Esophagus squamous epithelium (tissue), 5 donors: ENCODE measurements at regions not wholly inside any gene's neighbourhood (a gene's known extent, or its start where the extent isn't known, plus 50 kb on each side); places are given as distances from the start of the nearest gene placed in this dataset.

Experiments used
- DNase-seq: peaks from one replicate; lab custom pipeline; 2025; lab: John Stamatoyannopoulos, UW
- H3K27ac ChIP-seq, 4 donors: fragments of 200-600 bp; sonication (generic); one replicate each; pipeline ENCODE4 v1.5.1; 2016 to 2019; ENCODE audit warnings: mild to moderate bottlenecking in 1 of 4
- H3K27me3 ChIP-seq, 4 donors: fragments of 200-600 bp; sonication (generic); 1 replicate in 3 of 4; 2 replicates in 1 of 4; pipeline versions ENCODE4 v1.5.1 to v1.6.0; 2017 to 2021; ENCODE audit warnings: antibody characterized with exemption in 1 of 4
- H3K36me3 ChIP-seq, 3 donors: fragments of 200-600 bp; sonication (generic); one replicate each; pipeline ENCODE4 v1.5.1; 2016 to 2019
- H3K4me1 ChIP-seq, 3 donors: fragments of 200-600 bp; sonication (generic); one replicate each; pipeline ENCODE4 v1.5.1; 2017 to 2019
- H3K4me3 ChIP-seq, 4 donors: fragments of 200-600 bp; sonication (generic); 1 replicate in 3 of 4; 2 replicates in 1 of 4; pipeline ENCODE4 v1.5.1; 2016 to 2019; ENCODE audit warnings: mild to moderate bottlenecking in 2 of 4, moderate library complexity in 1 of 4
- H3K9me3 ChIP-seq, 3 donors: fragments of 200-600 bp; sonication (generic); one replicate each; pipeline ENCODE4 v1.5.1; 2016 to 2019
- POLR2A ChIP-seq, 4 donors: fragments of 450-650 bp; IDR thresholded peaks; one replicate each; pipeline ENCODE4 v1.6.1; 2017; ENCODE audit warnings: antibody characterized with exemption in 4 of 4, mild to moderate bottlenecking in 4 of 4, moderate library complexity in 3 of 4
- WGBS, 2 donors: methylation state at CpG; one replicate each; pipeline ENCODE4 v1.1.5; 2018; 5-methylcytosine and 5-hydroxymethylcytosine counted together
- intact Hi-C: fragments of 100-400 bp; cut with DNase I; formaldehyde crosslinking; loops from one replicate; pipeline ENCODE4 v1.15.0; 2022
- TF ChIP-seq, protein P1 (sequence below), 6 experiments: fragments of 450-650 bp in 4 of 6; fragments of 200-600 bp in 2 of 6; sonication (generic) in 2 of 6; IDR thresholded peaks; one replicate each; pipeline ENCODE4 v1.5.1; 2016 to 2019; ENCODE audit warnings: antibody characterized with exemption in 6 of 6, mild to moderate bottlenecking in 4 of 6, moderate library complexity in 4 of 6
- donor health status: DM: yes; HTN: yes; CAD: no.

DNA sequence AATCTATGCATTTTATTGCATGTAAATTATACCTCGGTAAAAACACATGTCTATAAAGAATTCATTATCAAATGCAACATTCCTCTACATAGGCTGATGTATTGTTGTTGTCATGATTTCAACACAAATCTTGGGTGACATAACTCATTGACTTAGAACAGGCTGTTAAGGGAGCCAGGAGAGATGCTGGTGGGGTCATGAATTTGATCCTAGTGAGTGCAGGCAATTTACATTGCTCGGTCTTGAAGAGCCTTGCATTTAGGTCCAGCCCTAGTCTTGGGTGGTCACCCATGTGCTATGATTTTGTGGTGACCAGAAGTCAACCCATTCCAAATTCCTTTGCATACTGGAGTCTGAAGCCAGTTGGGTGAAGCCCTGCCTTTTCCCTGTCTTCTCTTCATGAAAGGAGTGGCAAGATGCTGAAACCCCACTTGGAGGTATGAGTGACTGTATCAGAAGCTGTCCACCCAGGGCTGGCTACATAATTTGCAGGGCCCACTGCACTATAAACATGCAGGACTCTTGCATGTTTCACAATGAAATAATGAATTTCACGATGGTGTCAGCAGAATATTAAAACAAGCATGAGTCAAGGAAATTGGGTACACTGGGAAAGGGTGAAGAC, 59.2 kb downstream of the RPLP1 start:
- Histone ChIP-seq H3K9me3 (no peaks in the 10 kb centered on the region), H3K27me3 (peaks cover 0 to 62% (median 0%) of the 10 kb centered on the region in 4 donors), H3K27ac (no peak overlapping the region), H3K4me1 (no peaks in the 10 kb centered on the region), H3K4me3 (no peak overlapping the region), H3K36me3 (no peaks in the 10 kb centered on the region)
- intact Hi-C loops = no loop called here
- DNase-seq = no peak
- TF ChIP-seq POLR2A (IDR thresholded peaks at IDR 0.05) = no peak
- TF ChIP-seq, protein P1, sequence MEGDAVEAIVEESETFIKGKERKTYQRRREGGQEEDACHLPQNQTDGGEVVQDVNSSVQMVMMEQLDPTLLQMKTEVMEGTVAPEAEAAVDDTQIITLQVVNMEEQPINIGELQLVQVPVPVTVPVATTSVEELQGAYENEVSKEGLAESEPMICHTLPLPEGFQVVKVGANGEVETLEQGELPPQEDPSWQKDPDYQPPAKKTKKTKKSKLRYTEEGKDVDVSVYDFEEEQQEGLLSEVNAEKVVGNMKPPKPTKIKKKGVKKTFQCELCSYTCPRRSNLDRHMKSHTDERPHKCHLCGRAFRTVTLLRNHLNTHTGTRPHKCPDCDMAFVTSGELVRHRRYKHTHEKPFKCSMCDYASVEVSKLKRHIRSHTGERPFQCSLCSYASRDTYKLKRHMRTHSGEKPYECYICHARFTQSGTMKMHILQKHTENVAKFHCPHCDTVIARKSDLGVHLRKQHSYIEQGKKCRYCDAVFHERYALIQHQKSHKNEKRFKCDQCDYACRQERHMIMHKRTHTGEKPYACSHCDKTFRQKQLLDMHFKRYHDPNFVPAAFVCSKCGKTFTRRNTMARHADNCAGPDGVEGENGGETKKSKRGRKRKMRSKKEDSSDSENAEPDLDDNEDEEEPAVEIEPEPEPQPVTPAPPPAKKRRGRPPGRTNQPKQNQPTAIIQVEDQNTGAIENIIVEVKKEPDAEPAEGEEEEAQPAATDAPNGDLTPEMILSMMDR (IDR thresholded peaks at IDR 0.05) = no peak
- 79 to 93% methylated on average over 3 of the region's 3 CpGs for WGBS, 2 donors

DNA sequence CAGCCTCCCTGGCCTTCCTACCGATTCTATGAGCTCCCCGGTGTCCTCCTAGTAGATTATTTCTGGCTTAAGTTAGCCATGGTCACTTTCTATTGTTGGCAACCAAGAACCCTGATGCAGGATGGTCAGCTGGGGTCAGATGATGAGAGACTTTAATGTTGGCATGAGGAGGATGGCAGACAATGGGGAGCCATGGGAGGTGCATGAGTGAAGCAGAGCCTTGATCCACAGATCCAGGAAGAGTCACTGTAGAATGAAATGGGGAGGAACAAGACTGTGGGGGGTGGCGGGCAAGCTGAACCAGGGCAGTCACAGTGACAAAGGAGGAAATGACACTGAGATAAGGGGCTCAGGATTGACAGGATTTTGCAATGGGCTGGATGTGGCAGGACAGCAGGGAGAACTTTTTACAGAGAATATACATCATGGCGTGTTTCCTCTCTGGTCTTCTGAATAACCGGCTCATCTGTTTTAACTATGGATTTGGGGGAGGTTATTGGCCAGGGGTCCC, 60.9 kb downstream of the RPLP1 start:
- Histone ChIP-seq H3K4me3 (no peak overlapping the region), H3K4me1 (no peaks in the 10 kb centered on the region), H3K27ac (no peak overlapping the region), H3K36me3 (no peaks in the 10 kb centered on the region), H3K9me3 (no peaks in the 10 kb centered on the region), H3K27me3 (peaks cover 0 to 71% (median 0%) of the 10 kb centered on the region in 4 donors)
- TF ChIP-seq, protein P1 (IDR thresholded peaks at IDR 0.05) = no peak
- TF ChIP-seq POLR2A (IDR thresholded peaks at IDR 0.05) = no peak
- DNase-seq = no peak
- WGBS, 2 donors = 69 to 74% methylated on average over 3 to 4 of the region's 5 CpGs
- intact Hi-C loops = no loop called here

DNA sequence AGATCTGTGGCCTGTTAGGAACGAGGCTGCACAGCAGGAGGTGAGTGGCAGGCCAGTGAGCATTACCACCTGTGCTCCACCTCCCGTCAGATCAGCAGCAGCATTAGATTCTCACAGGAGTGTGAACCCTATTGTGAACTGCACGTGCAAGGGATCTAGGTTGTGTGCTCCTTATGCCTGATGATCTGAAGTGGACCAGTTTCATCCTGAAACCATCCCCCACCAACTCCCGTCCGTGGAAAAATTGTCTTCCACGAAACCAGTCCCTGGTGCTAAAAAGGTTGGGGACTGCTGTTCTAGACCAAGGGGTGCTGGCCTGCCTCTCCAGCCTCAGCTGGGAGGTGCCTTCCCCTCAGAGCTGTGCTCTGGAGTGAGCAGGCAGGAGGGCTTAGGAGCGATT, 61.4 kb downstream of the RPLP1 start:
- TF ChIP-seq, protein P1 (IDR thresholded peaks at IDR 0.05) = no peak
- TF ChIP-seq POLR2A (IDR thresholded peaks at IDR 0.05) = no peak
- Histone ChIP-seq H3K36me3 (no peaks in the 10 kb centered on the region), H3K9me3 (no peaks in the 10 kb centered on the region), H3K27me3 (peaks cover 0 to 75% (median 0%) of the 10 kb centered on the region in 4 donors), H3K4me3 (no peak overlapping the region), H3K4me1 (no peaks in the 10 kb centered on the region), H3K27ac (no peak overlapping the region)
- intact Hi-C loops = no loop called here
- WGBS, 2 donors = 70 to 72% methylated on average over 3 to 6 of the region's 7 CpGs
- no peak for DNase-seq

DNA sequence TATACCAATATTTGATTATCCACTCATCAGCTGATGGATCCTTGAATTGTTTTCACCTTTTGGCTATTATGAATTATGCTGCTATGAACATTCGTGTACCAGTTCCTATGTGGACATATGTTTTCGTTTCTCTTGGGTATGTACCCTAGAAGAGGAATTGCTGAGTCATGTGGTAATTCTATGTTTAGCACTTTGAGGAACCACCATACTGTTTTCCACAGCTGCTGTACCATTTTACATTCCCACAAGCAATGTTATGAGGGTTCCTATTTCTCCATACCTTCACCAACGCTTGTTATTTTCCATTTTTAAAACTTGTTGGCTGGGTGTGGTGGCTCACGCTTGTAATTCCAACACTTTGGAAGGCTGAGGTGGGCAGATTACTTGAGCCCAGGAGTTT, 62.9 kb downstream of the RPLP1 start:
- intact Hi-C loops = no loop called here
- Histone ChIP-seq H3K4me3 (no peak overlapping the region), H3K27me3 (peaks cover 0 to 78% (median 0%) of the 10 kb centered on the region in 4 donors), H3K9me3 (no peaks in the 10 kb centered on the region), H3K27ac (no peak overlapping the region), H3K36me3 (no peaks in the 10 kb centered on the region), H3K4me1 (no peaks in the 10 kb centered on the region)
- TF ChIP-seq POLR2A (IDR thresholded peaks at IDR 0.05) = no peak
- TF ChIP-seq, protein P1 (IDR thresholded peaks at IDR 0.05) = no peak
- DNase-seq = no peak
- 76 to 86% methylated on average over 4 of the region's 4 CpGs for WGBS, 2 donors

DNA sequence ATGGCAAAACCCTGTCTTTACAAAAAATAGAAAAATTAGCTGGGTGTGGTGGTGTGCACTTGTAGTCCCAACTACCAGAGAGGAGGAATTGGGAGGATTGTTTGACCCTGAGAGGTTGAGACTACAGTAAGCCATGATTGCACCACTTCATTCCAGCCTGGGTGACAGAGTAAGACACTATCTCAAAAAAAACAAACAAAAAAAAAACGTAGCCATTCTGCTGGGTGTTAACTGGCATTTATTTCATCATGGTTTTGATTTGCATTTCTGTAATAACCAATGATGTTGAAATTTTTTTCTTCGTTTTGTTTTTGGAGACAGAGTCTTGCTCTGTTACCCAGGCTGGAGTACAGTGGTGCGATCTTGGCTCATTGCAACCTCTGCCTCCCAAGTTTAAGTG, 63.3 kb downstream of the RPLP1 start:
- WGBS, 2 donors = 67 to 68% methylated on average over 3 of the region's 3 CpGs
- no peak overlapping the region for H3K27ac ChIP-seq
- H3K27me3 ChIP-seq = peaks cover 0 to 78% (median 0%) of the 10 kb centered on the region in 4 donors
- TF ChIP-seq, protein P1 (IDR thresholded peaks at IDR 0.05) = no peak
- no peak for TF ChIP-seq POLR2A (IDR thresholded peaks at IDR 0.05)
- H3K4me1 ChIP-seq = no peaks in the 10 kb centered on the region
- H3K36me3 ChIP-seq = no peaks in the 10 kb centered on the region
- H3K9me3 ChIP-seq = no peaks in the 10 kb centered on the region
- no peak overlapping the region for H3K4me3 ChIP-seq
- intact Hi-C loops = no loop called here
- DNase-seq = no peak
